ENCODE measurements at regions not wholly inside any gene's neighbourhood (a gene's known extent, or its start where the extent isn't known, plus 50 kb on each side); places are given as distances from the start of the nearest gene placed in this dataset.

- peak overlapping the region; percentile 67 for H3K27ac ChIP-seq
- TF ChIP-seq CTCF (IDR thresholded peaks at IDR 0.05) (no peak), ZFX (IDR thresholded peaks at IDR 0.05; ENCODE audit: borderline replicate concordance) (no peak)
Measured at GRCh38 chr6:139977887-139978332, 603.5 kb upstream of the CITED2 start.

DNA sequence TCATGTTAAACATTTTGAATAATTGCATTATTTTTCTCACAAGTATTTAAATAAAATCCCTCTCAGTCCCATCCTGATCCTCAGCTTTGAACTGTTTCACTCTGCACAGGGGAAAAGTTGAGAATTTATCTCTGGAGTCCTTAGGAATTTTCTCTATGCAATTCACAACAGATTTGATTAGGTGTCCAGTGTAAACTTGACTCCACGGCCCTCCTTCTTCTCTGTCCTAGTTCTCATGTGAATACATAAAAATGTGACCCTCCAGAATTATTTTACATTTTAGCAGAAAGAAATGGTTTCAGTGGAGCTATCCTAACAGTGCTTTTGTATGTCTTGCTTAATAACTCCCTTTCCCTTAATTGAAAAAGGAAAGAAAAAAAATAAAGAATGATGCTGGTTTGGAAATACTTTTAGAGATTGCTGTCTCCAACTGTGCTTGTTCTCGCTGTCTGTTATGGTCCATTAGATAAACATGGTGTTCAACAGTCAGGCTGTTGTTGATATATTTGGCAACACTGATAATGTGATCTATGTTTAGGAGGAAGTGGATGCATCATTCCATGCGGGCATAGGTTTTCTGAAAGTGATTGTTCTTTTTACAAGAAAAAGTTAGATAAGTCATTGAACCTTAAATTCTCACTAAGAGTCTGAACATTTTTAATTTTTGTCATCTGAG lies 599.4 kb upstream of the CITED2 start:
- H3K27ac ChIP-seq: no peak overlapping the region

DNA sequence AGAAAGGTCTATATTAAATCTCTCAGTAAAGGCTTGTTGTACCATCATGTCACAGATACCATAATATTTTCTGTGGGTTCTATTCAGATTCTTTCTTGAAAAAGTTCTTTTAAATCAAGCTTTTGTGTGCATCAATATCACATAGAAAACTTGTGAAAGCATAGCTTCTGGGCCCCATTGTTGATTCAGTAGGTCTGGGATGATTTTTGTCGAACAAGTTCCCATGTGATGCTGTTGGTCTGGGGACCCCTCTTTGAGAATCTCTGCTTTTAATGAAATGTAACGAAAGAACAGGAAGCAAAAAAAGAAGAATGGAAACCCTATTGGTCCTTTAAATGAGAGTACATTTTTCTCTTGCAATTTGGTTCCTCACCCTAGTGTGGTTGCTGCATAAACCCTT lies 597.7 kb upstream of the CITED2 start:
- no peak for TF ChIP-seq CTCF (IDR thresholded peaks at IDR 0.05)
- TF ChIP-seq ZFX (IDR thresholded peaks at IDR 0.05; ENCODE audit: borderline replicate concordance): no peak
- H3K27ac ChIP-seq: no peak overlapping the region

More for the DNA sequence above, 599.4 kb upstream of the CITED2 start:
- TF ChIP-seq ZFX (IDR thresholded peaks at IDR 0.05; ENCODE audit: borderline replicate concordance) (no peak), CTCF (IDR thresholded peaks at IDR 0.05) (no peak)

GRCh38 chr6:139970591-139970991 lies 596.1 kb upstream of the CITED2 start:
- TF ChIP-seq CTCF (IDR thresholded peaks at IDR 0.05) (no peak), ZFX (IDR thresholded peaks at IDR 0.05; ENCODE audit: borderline replicate concordance) (no peak)
- no peak overlapping the region for H3K27ac ChIP-seq

DNA sequence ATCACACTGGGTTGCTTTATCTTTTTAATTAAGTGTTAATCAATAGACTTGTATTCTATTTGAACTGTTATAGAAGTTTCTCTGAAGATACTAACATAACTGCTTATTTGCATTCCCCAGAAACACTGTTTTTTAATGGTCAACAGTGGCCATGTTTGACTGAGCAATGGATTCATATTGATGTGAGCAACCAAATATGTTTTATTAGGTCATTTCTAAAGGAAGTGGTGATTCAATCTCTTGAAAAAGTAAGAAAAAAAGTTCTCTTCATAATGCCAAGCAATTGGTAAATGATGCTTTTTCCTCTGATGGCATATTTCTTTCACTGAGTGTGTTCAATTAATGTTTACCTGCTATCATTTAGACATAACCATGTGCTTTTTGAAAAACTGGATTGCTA lies 593.0 kb upstream of the CITED2 start:
- H3K27ac ChIP-seq: no peak overlapping the region
- TF ChIP-seq ZFX (IDR thresholded peaks at IDR 0.05; ENCODE audit: borderline replicate concordance) (no peak), CTCF (IDR thresholded peaks at IDR 0.05) (no peak)

DNA sequence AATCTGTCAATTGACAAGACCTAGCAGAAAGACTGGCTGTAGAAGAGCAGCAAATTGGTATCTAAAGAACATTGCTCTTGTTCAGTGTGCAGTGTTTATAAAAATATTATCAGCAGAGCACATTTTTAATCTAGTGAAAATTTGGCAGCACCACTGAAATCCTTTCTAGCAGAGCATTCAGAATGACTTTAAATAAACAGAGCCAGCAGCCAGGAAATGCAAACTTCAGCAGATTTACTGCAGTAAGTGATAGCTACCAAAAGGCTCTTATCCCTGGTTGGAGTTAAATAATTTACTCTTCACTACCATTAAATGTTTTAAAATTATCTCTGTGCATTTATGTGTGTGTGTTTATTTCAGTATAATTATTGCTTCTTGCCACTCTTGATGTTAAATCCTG lies 590.9 kb upstream of the CITED2 start:
- H3K27ac ChIP-seq: no peak overlapping the region
- TF ChIP-seq ZFX (IDR thresholded peaks at IDR 0.05; ENCODE audit: borderline replicate concordance) (no peak), CTCF (IDR thresholded peaks at IDR 0.05) (no peak)

GRCh38 chr6:139964737-139965136 lies 590.3 kb upstream of the CITED2 start:
- TF ChIP-seq ZFX (IDR thresholded peaks at IDR 0.05; ENCODE audit: borderline replicate concordance): no peak
- TF ChIP-seq CTCF (IDR thresholded peaks at IDR 0.05): no peak
- no peak overlapping the region for H3K27ac ChIP-seq
